GM18870 (cell line): ENCODE measurements at regions not wholly inside any gene's neighbourhood (a gene's known extent, or its start where the extent isn't known, plus 50 kb on each side); places are given as distances from the start of the nearest gene placed in this dataset.

ENCODE experiments used
- ATAC-seq: cut with Tn5 transposase; IDR thresholded peaks from one replicate; pipeline ENCODE4 v1.9.1; 2021; ENCODE audit warnings: moderate library complexity; ENCODE audit not compliant: unreplicated experiment

DNA sequence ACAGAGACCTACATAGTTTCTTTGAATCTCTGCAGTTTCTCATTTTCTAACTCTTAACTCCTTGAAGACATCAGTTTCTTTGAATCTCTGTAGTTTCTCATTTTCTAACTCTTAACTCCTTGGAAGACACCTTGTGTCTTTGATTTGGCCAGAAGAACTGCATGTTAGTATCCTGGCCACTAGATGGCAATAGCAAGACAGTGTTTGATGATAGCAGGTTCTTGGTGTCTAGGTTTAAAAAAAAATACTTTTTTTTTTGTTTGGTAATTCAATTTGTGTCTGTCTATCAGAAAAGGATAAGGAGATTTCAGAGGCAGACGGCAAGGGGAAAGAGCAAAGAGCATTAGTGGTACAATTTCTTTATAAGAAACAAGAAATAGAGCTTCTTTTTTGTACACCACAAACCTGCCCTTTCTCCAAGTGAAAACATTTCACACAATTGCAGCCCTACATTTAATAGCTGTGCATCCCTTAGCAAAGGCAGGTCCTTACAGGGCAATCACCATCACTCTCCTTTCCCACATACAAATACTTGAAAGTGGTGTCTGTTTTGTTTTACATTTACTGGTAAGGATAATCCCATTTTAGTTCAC lies 1324.9 kb upstream of the CDH8 start:
- ATAC-seq = peak; percentile 77

DNA sequence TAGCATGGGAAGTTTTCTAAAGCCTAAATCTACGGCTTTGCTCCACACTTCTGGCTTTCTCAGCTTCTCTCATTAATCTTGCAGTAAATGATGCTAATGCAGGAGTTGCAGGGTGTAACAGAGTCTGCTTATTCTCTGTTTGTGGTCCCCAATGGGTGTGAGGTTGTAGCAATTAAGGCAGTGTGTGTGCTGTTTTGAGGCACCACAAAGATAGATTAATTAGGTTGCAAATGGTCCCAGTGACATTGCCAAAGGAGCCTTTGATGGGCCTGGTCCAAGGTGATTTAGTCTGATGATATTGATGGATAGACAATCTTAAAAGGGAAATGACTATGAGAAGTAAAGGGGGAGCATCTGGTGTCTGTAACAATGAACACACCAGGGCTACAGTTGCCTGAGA lies 1313.7 kb upstream of the CDH8 start:
- ATAC-seq = no peak

DNA sequence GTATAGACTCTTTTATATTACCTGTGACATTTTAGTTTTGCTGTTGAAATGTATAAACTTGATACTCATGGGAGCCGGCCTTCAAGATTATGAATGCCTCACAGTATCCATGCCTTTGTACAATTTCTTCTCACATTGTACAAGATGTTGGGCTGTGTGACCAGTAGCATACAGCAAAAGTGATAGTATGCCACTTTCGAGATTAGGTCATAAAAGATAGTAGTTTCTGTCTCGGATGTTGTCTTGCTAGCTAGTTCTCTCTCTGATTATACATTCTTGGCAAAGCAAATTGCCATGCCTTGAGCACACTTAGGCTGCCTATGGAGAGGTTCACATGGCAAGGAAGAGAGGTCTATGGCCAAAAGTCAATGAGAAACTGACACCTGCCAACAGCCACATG lies 1309.8 kb upstream of the CDH8 start:
- no peak for ATAC-seq

DNA sequence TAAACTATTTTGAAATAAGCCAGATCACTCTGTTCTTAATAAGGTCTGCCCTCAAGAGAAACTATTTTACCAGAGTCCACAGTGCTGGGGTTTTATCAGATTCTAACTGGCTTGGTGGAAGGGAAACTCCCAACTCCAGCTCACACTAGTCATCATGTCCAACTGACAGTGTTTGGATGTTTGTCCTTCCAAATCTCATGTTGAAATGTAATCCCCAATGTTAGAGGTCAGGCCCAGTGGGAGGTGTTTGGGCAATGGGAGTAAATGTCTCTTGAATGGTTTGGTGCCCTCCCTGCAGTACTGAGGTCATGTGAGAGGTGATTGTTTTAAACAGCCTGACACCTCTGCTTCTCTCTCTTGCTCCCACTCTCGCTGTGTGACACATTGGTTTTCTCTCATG lies 1301.0 kb upstream of the CDH8 start:
- no peak for ATAC-seq

DNA sequence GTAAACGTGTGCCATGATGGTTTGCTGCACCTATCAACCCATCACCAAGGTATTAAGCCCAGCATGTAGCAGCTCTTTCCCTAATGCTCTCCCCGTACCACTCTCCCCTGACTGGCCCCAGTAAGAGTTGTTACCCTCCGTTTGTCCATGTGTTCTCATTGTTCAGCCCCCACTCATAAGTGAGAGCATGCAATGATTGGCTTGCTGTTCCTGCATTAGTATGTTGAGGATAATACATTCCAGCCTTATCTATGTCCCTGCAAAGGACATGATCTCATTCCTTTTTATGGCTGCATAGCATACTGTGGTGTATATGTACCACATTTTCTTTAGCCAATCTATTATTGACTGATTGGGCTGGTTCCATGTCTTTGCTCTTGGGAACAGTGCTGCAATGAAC lies 1294.9 kb upstream of the CDH8 start:
- ATAC-seq = no peak

DNA sequence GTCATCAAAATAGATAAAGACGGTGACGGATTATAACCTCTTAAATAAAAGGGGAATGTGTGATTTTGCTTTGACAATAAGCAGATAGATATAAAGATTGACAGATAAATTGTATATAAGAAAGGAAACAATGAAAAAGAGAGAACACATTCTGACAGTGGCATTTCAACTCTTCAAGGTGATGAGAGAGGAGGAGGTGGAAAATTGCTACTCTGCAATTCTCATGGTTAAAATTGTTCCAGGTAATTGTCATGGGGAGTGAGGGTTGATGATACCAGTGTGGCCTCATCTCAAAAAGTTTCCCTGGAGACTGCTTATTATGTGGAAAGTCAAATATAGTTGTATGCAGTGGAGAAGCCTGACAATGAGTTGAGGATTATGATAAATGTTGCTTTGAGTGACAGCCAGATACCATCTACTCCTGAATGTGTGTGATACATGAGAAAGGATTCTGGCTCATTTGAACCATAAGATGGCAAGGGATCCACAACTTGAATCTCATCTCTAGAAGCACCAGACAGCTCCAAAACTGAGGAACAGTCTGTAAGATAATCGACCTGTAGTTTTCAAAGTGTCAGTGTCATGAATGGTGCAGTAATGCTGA lies 1290.6 kb upstream of the CDH8 start:
- ATAC-seq = no peak

DNA sequence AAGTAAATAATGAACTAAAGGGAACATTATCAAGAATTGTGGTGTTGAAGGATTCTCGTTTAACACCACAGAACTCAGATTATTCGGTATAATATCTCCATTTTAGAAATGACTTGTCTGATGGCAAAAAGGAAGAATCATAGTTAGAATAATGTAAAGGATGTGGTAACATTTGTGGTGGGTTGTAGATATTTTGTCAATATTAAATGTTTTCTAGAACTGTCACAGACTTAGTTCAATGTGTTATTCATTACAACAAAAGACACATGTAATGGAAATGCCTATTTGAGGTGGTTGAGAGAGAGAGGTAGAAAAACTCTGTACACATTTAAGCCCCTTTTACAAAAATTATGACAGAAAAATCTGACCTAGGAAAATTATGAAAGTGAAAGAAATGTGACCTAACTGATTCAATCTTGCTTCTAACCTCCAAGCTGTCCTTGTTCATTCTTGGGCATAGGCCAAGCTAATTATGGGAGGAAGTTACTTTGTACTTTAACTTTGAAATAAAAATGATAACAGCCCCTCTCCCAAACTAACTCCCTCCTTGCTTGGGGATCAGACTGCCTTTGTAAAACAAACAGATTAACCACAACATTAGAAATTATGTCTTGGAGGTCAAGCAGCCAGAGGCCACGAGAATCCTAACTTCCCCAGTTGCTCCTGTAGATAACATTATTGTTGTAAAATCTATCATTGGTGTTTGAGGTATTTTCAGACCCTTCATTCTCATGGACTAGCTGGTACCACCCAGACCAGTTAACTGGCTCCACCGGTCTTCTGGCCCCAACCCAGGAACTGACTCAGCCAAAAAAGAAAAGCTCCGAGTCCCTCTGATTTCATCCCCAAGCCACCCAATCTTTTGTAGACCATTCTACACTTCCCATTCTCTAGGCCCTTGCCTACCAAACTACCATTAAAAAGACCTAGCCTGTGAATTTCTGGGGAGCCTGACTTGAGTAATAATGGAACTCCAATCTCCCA lies 1287.8 kb upstream of the CDH8 start:
- ATAC-seq = no peak

DNA sequence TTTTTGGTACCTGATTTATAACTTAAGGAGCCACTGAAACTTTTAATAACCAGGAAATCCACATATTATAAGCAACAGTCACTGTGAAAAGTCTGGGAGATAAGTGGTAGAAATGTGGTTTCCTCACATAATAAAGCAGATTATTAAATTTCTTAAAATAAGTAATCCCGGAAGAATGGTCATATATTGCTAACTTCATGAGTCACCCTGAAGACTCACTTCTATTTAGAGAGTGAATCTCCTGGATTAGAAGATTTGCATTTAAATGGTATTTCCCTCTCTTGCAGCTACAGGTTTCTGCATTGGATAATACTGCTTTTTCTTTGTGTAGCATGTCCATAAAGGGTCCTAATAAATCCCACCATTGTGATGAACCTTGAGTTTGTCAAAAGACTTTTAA lies 1286.8 kb upstream of the CDH8 start:
- ATAC-seq = no peak

DNA sequence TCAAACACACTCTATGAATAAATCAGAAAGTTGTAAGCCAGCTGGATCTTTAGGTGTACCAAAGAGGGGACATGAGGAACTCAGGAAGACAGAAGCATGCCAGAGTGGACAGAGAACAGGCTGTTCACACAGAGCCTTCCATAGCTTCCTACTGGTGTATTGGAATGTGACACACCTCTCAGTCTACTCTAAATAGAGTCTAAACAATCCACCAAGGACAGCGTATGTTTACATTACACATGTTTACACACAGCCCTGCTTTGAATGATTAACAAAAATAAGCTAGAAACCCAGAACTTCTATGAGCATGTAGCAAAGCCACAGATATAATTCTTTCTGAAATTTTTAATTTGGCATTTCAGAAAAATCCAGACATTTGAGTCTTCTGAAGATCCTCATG lies 1279.0 kb upstream of the CDH8 start:
- ATAC-seq = no peak

DNA sequence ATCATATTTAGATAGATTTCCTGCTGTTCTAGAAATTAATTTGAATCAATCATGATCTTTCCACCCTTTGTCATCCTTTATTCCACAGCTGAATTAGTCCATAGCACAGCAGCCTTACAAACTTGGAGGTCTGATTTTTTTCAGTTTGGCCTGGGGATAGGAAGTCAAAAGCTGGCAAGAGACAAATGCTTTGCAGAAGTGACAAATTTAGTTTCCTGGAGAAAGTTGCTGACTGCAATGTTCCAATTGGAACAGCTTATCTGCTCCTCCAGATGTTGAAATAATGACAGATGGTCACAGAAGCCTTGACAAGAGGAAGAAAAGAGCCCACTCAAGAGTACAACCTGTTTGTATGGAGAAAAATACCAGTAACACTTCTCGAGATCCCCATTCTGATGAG lies 1276.1 kb upstream of the CDH8 start:
- ATAC-seq = no peak

DNA sequence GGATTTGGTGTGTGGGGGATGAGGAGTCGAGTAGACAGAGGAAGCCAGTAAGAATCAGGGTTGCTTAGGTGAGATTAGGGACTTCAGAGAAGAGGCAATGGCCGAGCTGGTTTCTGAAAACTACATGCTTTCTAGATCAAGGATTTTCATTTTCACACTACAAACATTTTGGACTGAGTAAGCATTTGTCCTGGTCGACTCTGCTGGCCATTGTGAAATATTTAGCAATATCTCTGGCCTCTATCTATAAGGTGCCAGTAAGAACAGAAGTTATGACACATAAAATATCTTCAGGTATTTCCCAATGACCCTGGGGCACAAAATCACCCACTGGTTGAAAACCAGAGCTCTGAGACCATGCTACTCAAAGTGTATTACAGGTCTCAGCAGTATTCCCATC lies 1275.1 kb upstream of the CDH8 start:
- ATAC-seq = no peak

DNA sequence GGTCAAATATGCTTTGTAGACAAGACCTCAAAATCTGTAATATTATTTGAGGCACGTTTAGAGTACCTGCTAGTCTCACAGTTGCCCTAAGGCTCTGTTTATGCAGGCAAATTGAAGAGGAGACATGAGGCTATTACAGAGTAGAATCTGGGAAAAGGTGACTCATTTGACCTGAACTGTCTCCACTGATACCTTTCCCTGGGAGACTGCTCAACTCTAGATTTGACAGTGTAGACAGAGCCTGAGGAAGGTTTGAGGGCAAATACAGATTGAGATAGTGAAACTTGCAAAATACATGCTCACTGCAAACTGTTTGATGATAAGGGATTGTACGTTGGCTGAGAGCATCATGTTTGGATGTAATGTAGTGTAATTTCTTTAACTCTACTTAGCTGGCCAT lies 1266.6 kb upstream of the CDH8 start:
- ATAC-seq = no peak

DNA sequence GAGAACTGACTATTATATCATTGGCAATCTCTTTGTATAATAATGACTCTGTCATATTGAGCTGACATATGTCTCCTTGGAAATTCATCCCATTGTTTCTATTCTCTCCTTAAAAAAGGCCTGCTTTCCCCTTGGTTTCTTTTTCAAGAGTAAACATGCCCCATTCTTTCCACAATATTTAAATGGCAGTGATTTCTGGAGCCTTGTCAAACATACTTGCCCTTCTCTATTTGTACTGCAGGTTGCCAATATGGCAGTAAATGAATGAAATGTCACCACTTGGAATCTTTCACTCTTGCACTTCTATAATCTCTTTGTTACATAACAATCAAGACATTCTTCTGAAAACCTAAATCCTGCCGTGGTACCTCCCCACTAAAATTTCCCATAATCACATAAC lies 1265.1 kb upstream of the CDH8 start:
- no peak for ATAC-seq

DNA sequence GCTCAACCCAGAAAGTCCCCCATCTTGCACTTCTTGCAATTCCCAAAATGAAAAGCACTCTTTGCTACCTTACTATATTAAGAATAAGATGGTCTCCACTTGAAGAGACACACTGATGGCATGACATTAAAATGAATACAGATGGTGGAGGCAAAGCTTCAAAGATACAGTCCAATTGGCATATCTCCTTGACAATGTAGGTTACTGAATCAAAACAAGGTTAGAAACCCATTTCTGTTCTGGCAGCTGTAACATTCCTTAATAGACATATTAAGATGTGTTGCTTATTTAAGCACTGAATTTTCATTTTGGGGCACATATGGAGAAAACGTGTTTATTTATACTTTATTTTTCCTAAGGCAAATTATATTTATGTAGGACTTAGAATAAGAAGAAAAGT lies 1262.8 kb upstream of the CDH8 start:
- ATAC-seq = no peak

DNA sequence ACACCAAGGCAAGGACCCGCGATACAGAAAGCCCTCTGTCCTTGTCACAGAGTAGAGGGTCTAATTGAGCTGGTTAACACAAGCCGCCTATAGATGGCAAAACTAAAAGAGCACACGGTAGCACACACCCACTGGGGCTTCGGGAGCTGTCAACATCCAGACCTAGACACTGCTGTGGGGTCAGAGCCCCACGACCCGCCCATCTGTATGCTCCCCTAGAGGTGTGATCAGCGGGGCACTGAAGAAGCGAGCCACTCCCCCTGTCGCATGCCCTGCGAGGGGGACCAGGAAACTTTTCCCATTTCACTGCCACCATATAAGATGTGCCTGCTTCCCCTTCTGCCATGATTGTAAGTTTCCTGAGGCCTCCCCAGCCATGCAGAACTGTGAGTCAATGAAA lies 1255.8 kb upstream of the CDH8 start:
- ATAC-seq = no peak

DNA sequence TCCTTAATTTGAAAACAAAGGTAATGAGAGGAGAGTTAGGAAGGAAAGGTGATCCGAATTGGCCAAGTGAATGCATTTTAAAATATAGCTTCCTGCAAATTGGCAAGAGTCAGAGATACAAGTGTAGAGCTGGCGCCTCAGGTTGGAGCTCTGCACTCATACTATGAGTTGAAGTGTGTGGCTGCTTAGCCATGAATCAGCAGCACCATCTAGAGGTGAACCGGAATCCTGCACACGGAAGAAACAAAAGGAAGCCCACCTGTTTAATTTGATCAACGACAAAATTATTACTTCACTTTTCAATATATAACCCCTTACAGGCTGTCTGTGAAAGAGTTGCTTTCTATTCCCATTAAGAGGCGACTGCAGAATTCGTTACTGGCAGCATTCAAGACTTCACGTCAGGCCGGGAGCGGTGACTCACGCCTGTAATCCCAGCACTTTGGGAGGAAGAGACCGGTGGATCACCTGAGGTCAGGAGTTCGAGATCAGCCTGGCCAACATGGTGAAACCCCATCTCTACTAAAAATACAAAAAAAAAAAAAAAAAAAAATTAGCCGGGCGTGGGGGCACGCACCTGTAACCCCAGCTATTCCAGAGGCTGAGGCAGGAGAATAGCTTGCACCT lies 1253.7 kb upstream of the CDH8 start:
- no peak for ATAC-seq

DNA sequence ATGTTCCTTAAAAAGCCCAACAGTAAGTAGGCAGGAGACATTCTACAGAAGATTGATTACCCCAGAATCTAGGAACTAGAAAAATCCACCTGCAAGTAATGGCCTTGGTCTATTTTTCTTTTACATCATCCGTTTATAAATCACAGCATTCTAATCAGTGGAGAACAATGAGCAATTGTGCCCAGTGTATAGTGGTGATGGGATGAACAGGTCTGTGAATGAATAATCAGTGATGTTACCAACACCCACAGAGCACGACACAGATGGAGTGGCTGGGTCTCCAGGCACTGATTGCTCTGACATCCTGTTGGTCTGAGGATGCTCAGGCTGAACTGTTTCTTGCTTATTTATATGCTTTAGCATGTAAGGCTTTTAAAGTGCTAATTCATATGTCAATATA lies 1251.2 kb upstream of the CDH8 start:
- ATAC-seq = no peak

DNA sequence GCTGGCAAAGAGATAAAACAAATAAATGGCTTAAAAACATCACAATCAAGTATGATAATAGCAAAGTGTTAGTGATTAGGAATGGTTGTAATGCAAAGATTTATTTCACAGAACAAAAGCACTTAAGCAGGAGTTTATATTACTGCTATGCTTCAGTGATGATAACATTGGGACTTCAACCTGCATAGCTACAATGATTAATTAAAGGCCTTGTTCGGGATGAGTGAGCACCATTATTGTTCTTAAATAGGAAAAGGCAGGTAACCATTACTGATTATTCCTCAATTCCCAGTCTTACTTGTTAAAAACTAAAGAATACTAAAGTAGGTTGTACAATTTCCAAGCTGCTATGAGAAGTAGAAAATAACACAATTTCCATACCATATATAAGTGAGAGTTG lies 1247.5 kb upstream of the CDH8 start:
- ATAC-seq = no peak

DNA sequence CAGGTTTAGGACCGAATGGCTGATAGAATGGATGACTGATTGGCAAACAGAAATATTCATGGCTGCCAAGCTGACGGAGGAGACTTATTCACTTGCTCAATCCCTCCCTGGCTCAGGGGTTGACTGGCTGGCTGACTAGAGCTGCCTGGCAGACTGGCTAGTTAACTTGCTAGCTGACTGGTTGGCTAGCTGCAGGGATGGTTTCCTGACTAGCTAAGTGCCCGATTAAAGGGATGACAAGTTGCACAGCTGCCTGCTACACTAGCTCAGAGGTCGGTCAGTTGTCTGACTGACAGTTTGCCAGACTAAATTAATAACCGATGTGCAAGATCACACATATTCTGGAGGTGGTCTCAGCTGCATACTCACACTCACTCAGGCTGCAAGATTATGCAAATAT lies 1208.4 kb upstream of the CDH8 start:
- no peak for ATAC-seq

DNA sequence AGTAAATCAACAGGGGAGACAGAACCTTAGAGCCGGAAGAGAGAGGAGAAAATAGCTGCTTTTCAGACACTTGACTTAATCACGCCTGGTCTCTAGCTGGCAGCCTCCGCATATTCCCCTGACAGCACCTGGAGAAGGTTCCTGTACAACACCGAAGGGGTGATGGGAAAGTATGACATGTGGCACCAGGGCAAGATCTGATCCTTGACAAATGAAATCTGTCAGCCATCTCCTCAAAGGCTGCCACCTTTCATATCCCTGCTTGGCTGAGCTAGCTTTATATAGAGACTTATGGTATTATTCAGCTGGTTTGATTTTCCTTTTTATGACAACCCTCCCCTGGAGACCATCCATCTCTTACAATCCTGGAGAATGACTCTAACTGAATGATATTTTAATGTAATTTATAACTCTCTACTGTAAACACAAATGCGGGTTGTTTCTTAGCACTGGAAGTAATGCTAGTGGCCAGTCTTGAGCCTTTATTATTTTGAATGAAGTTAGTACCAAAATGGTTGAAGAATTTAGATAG lies 1205.3 kb upstream of the CDH8 start:
- ATAC-seq = no peak

DNA sequence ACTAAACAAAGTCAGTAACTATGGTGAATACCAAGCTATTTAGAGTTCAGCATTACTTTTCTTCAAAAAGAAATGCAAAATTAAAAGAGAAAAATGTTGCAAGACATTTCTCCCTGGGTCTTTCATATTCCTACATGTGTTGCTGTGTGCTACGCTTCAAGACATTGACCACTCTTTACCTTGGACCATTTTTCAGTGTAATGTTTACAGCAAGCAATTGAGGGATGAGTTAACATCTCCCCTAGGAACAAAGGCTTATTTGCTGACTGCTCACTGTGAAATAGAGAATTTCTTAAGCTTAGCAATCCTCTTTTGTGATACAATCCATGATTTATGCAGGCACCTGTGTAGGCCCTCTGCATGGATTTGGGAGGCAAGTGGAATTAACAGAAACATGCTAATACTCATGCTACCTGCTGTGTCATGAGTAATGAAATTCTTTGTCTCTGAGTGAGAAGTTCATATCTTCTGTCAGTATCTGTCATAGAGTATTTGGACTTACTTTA lies 1202.9 kb upstream of the CDH8 start:
- no peak for ATAC-seq
